Calu3 (cell line): ENCODE measurements at regions not wholly inside any gene's neighbourhood (a gene's known extent, or its start where the extent isn't known, plus 50 kb on each side); places are given as distances from the start of the nearest gene placed in this dataset.

ENCODE experiments used
- BruUV-seq: library from RNA; stranded (reverse); fragments of 400-500 nt; replicated peaks from 2 replicates; lab custom pipeline; 2021; lab: Mats Ljungman, UMichigan
- CTCF ChIA-PET: fragments of 300-600 bp; sonication (Branson Sonifier 250); formaldehyde crosslinking; loops from one replicate; lab custom pipeline; 2022; ENCODE audit warnings: antibody characterized with exemption; lab: Charles Lee
- DNase-seq: peaks from one replicate; pipeline ENCODE4 v3.0.0; 2022
- H3K27ac Mint-ChIP-seq: one replicate; pipeline ENCODE4 v1.8.0; 2022; ENCODE audit warnings: mixed read lengths; ENCODE audit not compliant: unreplicated experiment
- H3K27me3 Mint-ChIP-seq: one replicate; pipeline ENCODE4 v1.8.0; 2022; ENCODE audit warnings: mixed read lengths; ENCODE audit not compliant: unreplicated experiment
- H3K36me3 Mint-ChIP-seq: one replicate; pipeline ENCODE4 v1.8.0; 2022; ENCODE audit warnings: mild to moderate bottlenecking, moderate library complexity, mixed read lengths; ENCODE audit not compliant: insufficient read depth, unreplicated experiment
- H3K4me1 Mint-ChIP-seq: one replicate; pipeline ENCODE4 v1.8.0; 2022; ENCODE audit warnings: mild to moderate bottlenecking, low read depth, mixed read lengths; ENCODE audit not compliant: unreplicated experiment
- H3K4me3 Mint-ChIP-seq: one replicate; pipeline ENCODE4 v1.8.0; 2022; ENCODE audit warnings: mild to moderate bottlenecking, low read depth, moderate library complexity, mixed read lengths; ENCODE audit not compliant: unreplicated experiment
- H3K9me3 Mint-ChIP-seq: one replicate; pipeline ENCODE4 v1.8.0; 2022; ENCODE audit warnings: low read depth, mixed read lengths; ENCODE audit not compliant: unreplicated experiment
- intact Hi-C: fragments of 100-400 bp; cut with micrococcal nuclease; formaldehyde crosslinking; loops from one replicate; pipeline ENCODE4 v1.10.0; 2022; ENCODE audit not compliant: unreplicated experiment
- TF ChIP-seq, protein P1 (sequence below): fragments of 200-600 bp; IDR thresholded peaks from one replicate; pipeline ENCODE4 v1.8.0; 2022; ENCODE audit warnings: antibody characterized with exemption; ENCODE audit not compliant: unreplicated experiment

GRCh38 chr2:183349091-183349490, 224.8 kb downstream of the NUP35 start:
- no TSS peak for BruUV-seq
- Mint-ChIP-seq H3K27me3 (no peaks in the 10 kb centered on the region), H3K4me1 (no peaks in the 10 kb centered on the region), H3K4me3 (no peak overlapping the region), H3K9me3 (no peaks in the 10 kb centered on the region), H3K27ac (no peak overlapping the region), H3K36me3 (no peaks in the 10 kb centered on the region)
- CTCF ChIA-PET, result interaction anchor here (0.5 kb wide), 1 partner anchor 11 kb away, joined by 3 read pairs; no protein-coding TSS in a partner anchor
- TF ChIP-seq, protein P1, sequence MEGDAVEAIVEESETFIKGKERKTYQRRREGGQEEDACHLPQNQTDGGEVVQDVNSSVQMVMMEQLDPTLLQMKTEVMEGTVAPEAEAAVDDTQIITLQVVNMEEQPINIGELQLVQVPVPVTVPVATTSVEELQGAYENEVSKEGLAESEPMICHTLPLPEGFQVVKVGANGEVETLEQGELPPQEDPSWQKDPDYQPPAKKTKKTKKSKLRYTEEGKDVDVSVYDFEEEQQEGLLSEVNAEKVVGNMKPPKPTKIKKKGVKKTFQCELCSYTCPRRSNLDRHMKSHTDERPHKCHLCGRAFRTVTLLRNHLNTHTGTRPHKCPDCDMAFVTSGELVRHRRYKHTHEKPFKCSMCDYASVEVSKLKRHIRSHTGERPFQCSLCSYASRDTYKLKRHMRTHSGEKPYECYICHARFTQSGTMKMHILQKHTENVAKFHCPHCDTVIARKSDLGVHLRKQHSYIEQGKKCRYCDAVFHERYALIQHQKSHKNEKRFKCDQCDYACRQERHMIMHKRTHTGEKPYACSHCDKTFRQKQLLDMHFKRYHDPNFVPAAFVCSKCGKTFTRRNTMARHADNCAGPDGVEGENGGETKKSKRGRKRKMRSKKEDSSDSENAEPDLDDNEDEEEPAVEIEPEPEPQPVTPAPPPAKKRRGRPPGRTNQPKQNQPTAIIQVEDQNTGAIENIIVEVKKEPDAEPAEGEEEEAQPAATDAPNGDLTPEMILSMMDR, result no peak
- no peak for DNase-seq
- intact Hi-C loops, result no loop called here

- Mint-ChIP-seq H3K27me3 (no peaks in the 10 kb centered on the region), H3K9me3 (no peaks in the 10 kb centered on the region), H3K36me3 (no peaks in the 10 kb centered on the region), H3K27ac (no peak overlapping the region), H3K4me3 (no peak overlapping the region), H3K4me1 (no peaks in the 10 kb centered on the region)
- CTCF ChIA-PET, result interaction anchor here (1.7 kb wide), 1 partner anchor 12 kb away, joined by 4 read pairs; no protein-coding TSS in a partner anchor
- DNase-seq, result no peak
- BruUV-seq, result no TSS peak
- intact Hi-C loops, result loop anchor here (5.0 kb wide), 1 partner anchor 113 kb away; no protein-coding TSS in a partner anchor
- TF ChIP-seq, protein P1, result no peak
Observed at GRCh38 chr2:183359867-183360266, 235.6 kb downstream of the NUP35 start.

GRCh38 chr2:183371545-183371944, 247.3 kb downstream of the NUP35 start:
- Mint-ChIP-seq H3K9me3 (no peaks in the 10 kb centered on the region), H3K27ac (no peak overlapping the region), H3K27me3 (no peaks in the 10 kb centered on the region), H3K36me3 (no peaks in the 10 kb centered on the region), H3K4me3 (no peak overlapping the region), H3K4me1 (no peaks in the 10 kb centered on the region)
- no TSS peak for BruUV-seq
- DNase-seq, result no peak
- CTCF ChIA-PET, result no interaction called here
- TF ChIP-seq, protein P1, result no peak
- intact Hi-C loops, result no loop called here

DNA sequence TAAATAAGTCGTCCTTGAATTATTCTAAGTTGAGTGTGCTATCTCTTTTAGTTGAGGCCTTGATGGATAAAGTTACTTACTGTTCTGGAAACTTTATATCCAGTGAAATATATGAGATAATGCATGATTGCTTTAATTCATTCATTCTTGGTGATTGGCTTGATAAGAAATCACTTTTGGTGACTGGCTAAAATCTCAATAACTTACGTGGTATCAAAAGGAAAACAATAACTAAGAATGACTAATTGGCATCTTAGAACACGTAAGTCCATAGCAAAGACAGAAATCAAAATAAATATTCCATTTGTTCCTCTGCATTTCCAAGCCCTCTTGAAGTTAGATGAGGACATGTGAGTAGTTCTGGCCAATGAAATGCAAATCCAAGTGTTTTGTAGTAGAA, 251.6 kb downstream of the NUP35 start:
- H3K27me3 Mint-ChIP-seq, result no peaks in the 10 kb centered on the region
- TF ChIP-seq, protein P1, result no peak
- CTCF ChIA-PET, result no interaction called here
- no peaks in the 10 kb centered on the region for H3K36me3 Mint-ChIP-seq
- BruUV-seq, result no TSS peak
- H3K9me3 Mint-ChIP-seq, result no peaks in the 10 kb centered on the region
- no peak for DNase-seq
- no peak overlapping the region for H3K4me3 Mint-ChIP-seq
- H3K4me1 Mint-ChIP-seq, result no peaks in the 10 kb centered on the region
- intact Hi-C loops, result no loop called here
- no peak overlapping the region for H3K27ac Mint-ChIP-seq
